GM12874 (cell line): ENCODE measurements at regions not wholly inside any gene's neighbourhood (a gene's known extent, or its start where the extent isn't known, plus 50 kb on each side); places are given as distances from the start of the nearest gene placed in this dataset.

Experiments used
- TF ChIP-seq, protein P1 (sequence below): IDR thresholded peaks from 2 replicates; pipeline ENCODE4 v1.5.1; 2011; ENCODE audit warnings: low read depth, mild to moderate bottlenecking, control low read depth, low read length, moderate library complexity; ENCODE audit not compliant: insufficient read depth

DNA sequence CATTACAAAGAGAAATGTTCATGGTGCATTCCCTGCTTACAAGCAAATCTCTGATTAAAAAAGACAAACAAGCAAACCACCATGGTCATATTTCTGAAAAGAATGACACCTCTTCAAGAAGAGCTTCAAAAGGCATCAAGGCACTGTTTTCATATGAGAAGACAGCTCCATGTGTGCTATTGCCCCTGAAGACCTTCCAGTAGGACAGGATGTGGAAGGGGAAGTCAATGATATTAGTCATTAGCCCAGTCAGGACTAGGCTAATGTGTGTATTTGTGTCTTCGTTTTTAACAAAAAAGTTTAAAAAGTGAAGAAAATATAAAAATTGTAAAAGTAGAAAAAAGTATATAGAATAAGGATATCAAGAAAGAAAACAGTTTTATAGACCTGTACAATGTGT, 534.7 kb upstream of the ARGLU1 start:
- TF ChIP-seq, protein P1, sequence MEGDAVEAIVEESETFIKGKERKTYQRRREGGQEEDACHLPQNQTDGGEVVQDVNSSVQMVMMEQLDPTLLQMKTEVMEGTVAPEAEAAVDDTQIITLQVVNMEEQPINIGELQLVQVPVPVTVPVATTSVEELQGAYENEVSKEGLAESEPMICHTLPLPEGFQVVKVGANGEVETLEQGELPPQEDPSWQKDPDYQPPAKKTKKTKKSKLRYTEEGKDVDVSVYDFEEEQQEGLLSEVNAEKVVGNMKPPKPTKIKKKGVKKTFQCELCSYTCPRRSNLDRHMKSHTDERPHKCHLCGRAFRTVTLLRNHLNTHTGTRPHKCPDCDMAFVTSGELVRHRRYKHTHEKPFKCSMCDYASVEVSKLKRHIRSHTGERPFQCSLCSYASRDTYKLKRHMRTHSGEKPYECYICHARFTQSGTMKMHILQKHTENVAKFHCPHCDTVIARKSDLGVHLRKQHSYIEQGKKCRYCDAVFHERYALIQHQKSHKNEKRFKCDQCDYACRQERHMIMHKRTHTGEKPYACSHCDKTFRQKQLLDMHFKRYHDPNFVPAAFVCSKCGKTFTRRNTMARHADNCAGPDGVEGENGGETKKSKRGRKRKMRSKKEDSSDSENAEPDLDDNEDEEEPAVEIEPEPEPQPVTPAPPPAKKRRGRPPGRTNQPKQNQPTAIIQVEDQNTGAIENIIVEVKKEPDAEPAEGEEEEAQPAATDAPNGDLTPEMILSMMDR = no peak

DNA sequence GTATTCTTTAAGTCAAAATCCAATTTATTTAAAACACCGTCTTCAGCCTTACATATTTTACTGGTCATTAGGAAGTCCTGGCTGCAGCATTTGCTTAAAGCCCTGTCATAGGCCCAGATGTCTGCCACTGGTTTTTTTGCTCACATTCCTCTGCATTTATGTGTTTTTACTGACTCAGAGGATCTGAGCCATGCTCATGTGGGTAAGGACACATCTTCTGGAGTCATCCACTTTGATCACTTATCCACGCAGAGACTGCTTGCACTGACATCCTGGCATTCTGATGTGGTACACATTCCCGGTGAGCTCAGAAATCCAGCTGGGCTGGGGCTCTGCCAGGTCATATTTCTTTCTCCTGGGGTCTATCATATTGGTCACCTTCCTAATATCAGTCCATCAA, 531.7 kb upstream of the ARGLU1 start:
- TF ChIP-seq, protein P1 = no peak

DNA sequence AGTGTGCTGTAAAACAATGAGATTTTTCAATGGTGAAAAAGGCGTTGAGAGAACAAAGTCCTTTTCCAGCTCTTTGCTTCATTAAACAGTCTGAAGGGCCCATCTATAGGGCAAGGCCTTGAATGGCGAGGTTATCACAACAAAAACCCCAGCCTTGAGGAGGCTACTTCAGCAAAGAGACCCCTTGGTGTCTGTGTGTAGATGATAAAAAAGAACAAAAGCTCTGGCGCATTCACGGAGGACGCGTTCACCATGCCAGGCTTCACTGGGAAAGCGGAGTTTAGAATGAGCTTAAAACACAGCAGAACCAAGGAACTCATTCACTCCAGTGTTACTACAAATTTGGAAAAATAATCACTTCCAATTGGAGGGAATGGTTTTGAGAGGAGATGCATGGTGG, 530.0 kb upstream of the ARGLU1 start:
- TF ChIP-seq, protein P1 = no peak

DNA sequence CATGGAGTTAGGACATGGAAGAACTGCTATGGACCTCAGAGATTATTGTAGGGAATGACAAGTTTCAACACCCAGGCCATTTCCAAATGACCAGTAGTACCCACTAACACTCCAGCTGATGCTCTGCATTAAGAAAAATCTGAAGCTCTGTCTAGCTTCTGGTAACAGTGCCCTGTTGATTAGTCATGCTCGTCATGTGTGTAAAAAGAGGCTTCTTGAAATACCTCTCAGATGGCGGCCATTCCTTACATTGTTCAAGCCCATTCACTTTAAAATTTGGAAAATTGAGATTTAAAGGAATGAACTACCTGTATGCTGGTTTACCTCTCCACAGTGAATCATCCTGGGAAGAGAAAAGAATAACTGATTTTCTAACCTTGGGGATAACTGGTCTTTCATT, 527.9 kb upstream of the ARGLU1 start:
- TF ChIP-seq, protein P1 = no peak

DNA sequence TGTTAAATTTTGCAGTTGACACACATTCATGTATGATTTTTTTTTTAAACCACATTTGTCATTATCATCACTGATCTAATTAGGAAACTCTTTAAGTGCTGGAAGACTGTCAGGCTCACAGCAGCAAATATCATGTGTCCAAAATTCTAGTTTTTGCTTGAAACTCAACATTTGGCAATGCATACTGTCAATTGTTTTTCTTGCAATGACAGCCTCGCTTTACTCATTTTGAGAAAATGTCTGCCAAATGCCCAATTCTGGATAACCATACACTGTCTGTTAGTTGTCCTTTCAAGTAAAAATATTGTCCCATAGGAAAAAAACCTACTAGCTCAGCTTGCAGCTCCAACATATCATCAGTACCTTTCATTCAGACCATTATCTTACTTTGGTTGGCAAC, 523.9 kb upstream of the ARGLU1 start:
- TF ChIP-seq, protein P1 = no peak

DNA sequence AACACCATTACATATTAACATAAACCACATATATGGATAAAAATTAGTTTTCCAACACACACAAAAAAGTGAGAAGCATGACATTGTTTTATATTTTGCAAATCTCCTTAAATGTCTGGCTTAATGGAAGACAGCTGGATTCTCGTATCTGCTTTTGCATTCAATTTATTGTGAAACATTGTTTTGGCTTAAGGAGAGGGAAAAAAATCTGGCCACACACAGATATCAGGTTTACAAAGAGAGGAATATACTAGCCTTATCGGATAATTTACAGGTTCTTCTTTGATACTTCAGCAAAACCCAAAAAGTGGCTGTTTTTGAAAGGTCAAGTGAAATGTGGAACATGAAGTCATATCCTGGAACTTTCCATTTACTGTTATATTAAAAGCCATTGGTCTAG, 523.5 kb upstream of the ARGLU1 start:
- TF ChIP-seq, protein P1 = no peak

DNA sequence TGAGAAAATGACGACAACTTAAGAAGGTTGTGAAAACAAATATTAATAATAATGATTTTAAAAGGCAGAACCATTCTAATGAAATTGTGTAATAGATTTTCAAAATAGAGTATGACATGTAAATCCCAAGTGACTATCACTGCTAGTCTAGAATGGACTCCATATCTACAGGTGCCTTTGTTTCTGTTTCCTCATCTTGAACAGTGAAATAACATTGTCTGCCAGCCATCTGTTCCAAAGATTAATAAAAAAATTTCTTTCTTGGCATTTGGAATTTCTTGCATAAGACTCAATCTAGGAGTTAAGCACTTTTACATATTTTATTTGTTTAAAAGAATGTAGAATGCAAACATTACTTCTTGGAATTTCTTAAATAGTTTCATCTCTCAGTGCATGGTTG, 520.1 kb upstream of the ARGLU1 start:
- TF ChIP-seq, protein P1 = no peak

DNA sequence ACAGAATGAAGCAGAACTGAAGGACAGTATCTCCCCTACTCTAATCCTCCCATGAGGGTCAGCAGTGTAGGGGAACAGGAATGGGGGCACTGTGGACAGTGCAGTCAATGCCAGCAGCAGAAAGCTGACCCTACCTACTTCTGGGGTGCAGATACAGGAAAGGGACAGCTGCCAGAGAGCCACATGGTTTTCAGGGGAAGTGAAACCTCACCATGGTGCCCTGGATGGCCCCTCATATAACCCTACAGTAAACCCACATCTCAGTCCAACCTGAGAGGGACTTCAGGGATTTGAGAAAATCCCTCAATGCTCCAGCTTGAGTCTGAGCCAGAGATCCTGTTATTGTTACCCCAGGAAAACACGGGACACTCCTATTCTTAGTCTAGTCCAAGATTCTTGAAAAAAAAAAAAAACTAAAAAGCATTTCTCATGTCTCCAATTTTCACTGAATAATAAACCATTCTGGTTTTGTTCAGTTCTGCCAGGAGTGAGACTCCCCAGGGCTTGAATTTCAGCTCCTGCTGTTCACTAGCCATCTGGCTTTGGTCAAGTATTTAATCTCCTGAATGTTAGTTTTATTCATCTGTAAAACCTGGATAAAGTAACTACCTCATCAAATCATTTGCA, 511.6 kb upstream of the ARGLU1 start:
- TF ChIP-seq, protein P1 = no peak
